Iris pigment epithelial cell (primary cell): ENCODE measurements at regions not wholly inside any gene's neighbourhood (a gene's known extent, or its start where the extent isn't known, plus 50 kb on each side); places are given as distances from the start of the nearest gene placed in this dataset.

Experiments used
- DNase-seq: peaks from one replicate; pipeline ENCODE4 v3.0.0-alpha.2; 2011; ENCODE audit warnings: low read depth

DNA sequence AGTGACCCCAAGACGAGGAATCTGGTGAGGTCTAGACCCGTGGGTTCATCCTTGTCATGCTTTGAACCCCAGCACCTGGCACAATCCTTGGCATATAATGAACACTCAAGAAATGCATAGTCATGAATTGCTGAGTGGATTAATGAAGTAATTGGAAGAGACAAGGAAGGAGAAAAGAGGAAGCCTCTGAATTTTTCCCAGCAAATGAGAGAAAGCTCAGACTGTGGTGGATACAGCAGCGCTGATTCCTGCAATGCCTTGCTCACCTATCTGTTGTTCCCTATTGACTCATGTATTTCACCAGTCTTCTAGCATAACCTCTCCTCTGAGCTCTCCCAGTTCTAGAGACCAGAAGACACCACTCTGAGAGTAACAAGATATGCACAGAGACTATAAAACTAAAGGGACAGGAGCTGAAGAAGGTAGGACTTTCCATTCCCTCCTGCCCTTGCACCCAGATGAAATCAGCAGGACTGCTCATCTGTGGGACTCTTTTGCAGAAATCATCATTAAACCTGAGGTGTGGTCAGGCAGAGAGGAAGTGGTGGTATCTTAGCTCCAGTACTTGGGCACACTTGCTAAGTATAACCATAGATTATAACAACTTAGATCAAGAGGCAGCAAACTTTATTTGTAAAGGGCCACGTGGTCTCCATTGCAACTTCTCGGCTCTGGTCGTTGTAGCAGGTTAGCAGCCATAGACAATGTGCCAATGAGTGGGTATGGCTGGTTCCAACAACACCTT lies 102.8 kb downstream of the MAF start:
- no peak for DNase-seq

DNA sequence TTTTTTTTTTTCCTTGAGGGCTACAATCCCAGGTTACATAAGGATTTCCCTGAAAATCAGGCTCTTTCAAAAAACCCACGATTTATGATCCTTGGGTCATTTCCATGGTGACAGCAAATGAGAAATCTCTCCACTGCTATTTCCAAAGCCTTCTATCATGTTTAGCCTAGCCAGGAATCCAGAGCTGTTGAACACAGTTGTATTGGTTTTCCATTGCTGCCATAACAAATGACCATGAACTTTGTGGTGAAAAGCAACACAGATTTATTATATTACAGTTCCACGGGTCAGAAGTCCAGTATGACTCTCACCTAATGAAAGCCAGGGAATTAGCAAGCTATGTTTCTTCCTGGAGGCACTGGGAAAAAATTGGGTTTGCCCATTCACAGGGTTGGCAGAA lies 106.6 kb downstream of the MAF start:
- DNase-seq: no peak

DNA sequence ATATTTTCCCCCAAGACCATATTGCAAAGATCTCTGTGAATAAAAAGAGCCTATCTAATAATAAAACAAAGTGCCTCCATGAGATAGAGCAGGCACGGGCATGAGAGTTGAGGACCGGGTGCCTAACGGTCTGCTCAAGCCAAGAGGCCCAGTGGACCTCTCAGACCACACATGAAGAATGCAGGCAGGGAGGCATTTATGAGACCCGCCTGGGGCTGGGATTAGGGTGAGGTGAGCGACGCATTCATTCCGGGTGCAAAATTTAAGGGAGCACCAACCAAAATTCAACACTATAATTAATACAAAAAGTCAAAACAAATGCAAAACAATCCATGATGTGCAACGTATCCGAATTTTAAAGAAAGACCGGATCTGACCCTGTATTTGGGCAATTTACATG lies 108.5 kb downstream of the MAF start:
- DNase-seq: no peak

- no peak for DNase-seq
These were observed 115.5 kb downstream of the MAF start for GRCh38 chr16:79485020-79485419.

- no peak for DNase-seq
These were observed 116.3 kb downstream of the MAF start for GRCh38 chr16:79484237-79484636.

- DNase-seq: no peak
These were observed 117.2 kb downstream of the MAF start for GRCh38 chr16:79483336-79483735.

DNA sequence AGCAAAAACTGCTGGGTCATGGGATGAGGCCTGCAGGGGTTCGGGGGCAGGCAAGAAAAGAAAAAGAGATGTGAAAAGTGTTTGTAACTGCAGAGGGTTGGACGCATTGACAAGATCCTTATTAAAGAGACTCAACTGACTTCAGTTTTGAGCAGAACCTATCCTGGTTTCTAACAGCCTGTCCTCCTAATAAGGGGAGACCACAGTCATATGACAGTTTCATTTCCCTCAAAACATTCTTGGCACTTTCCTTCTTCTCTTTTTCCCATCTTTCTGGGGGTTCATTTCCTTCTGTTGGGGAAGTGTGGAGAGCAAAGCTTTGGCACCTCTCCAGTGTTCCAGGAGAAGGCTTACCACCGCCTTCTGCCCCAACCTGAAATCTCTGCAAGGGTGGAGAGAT lies 118.5 kb downstream of the MAF start:
- DNase-seq: no peak

GRCh38 chr16:79480929-79481328 lies 119.6 kb downstream of the MAF start:
- no peak for DNase-seq

DNA sequence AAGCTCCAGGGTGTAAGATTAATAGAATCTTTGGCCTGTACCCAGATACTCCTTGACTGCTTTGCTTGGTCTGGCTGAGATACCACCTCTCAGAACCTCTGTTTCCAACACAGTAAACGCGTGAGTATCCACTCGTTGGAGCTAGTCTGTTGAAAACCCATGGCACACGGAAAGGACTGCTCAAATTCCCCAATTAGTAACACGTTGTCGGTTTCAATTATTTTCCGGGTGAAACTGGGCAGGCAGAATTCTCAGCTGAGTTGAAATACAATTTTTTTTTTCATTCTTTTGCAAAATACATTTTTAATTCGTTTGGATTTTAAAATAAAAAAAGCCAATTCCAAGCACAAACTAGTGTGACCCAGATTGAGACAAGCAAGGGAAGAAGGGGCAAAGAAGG lies 120.5 kb downstream of the MAF start:
- no peak for DNase-seq

- no peak for DNase-seq
These were observed 124.0 kb downstream of the MAF start for GRCh38 chr16:79476580-79476979.

- DNase-seq: no peak
These were observed 124.7 kb downstream of the MAF start for GRCh38 chr16:79475841-79476240.

DNA sequence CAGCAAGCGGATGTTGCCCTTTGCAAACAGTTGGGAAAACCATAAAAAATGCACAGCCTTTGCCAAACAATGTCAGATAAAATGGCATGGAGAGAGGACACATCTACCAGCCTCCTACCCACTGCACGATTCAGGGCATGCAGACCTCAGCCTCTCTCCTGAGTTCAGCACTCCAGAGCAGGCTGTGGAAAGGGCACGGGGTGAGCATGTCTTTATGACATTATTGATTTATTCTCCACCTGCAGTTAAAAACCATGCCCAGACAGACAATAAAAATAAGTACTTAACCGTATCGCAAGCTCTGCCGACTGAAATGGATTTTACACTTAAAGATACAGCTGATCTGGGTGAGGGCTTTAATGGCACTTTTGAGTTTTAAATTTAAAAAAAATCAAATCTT lies 127.1 kb downstream of the MAF start:
- DNase-seq: no peak

GRCh38 chr16:79472426-79472825 lies 128.1 kb downstream of the MAF start:
- no peak for DNase-seq

DNA sequence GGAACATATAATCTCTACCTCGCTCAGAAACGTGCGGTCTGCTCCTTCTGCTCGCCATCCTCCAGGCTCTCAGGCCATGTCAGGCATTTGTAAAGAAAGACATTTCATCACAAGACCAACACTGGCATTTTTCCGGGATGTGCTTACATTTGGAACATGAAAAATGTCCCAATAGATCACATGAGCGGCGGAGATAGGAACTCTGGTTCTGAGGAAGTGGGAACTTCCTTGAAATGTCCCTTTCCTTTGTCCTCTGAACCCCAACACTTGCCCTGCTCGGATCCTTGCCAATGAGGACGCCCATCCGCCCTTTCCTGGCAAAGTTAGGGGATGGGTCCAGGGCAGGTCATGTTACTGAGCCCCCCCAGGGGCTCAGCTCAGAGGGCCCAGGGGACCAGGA lies 130.5 kb downstream of the MAF start:
- DNase-seq: no peak

DNA sequence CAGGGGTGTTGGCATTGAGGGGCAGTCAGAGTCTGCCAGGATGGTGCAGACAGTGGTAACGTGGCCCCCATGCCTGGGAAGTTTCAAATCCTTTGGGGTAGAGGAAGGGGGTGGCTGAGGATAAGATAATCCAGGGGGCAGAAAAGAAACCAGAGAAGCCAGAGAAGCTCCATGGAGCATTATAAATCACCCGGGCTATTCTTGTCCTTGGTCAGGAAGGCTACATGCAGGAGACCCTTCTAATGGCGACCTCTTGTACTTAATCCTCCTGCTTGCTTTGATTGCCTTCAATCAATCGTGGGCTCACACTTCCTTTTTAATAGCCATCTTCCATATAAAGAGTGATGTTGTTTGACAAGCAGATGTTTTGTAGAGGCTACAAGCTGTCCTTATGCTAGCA lies 131.9 kb downstream of the MAF start:
- DNase-seq: no peak

DNA sequence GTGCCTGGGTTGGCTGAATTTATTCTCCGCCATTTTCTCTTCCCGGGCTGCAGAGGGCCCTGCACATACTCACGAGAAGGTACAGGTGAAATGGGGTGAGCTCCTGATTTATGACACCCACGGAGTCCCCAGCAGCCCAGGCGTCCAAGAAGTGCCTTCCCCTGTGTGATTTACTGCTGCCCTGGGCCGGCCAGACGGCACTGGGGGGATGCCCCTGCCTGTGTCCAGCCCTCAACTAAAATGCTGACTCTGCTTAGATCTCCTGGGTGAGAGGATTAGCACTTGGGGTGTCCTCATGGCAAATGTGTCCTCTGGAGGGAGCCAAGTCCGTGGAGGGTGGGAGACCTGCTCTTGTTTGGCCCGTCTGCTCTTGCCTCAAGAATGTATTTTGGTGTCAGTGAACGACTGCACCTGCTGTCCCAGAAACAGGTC lies 132.4 kb downstream of the MAF start:
- DNase-seq: no peak

DNA sequence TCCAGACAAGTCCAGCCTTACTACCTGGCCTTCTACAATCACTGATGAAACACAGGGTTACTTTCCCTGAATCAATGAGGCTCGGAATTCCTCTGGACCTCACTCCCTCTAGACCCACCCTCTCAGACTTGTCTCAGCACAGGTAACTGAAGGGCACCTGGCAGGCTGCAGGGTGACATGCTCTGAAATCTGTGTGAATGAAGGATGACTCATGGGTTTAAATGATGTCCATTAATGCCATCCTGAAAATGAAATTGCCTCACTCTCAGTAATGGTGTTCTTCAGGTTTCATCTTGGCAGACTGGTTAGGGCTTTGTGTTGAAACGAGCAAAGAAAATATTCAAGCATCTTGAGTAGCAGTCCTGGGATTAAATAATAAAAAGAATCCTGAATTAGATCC lies 134.4 kb downstream of the MAF start:
- DNase-seq: no peak

- DNase-seq: no peak
These were observed 136.7 kb downstream of the MAF start for GRCh38 chr16:79463841-79464240.

- no peak for DNase-seq
These were observed 144.5 kb downstream of the MAF start for GRCh38 chr16:79456036-79456435.

DNA sequence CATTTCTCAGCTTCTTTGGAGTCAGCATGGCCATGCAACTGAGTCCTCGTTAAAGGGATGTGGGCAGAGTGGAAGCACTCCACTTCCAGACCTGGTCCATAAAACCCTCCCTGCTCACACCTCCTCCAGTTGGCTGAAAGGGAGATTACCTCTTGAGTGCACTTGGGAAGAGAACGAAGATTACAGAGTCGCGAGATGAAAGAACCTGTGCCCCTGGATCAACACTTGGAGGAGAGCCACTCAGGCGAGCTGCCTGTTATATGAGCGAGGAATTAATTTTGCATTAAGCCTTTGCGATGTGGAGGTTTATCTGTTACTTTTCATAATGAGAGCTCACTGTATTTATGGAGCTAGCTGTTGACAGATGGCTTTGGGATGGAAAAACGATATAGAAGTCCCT lies 147.9 kb downstream of the MAF start:
- no peak for DNase-seq

DNA sequence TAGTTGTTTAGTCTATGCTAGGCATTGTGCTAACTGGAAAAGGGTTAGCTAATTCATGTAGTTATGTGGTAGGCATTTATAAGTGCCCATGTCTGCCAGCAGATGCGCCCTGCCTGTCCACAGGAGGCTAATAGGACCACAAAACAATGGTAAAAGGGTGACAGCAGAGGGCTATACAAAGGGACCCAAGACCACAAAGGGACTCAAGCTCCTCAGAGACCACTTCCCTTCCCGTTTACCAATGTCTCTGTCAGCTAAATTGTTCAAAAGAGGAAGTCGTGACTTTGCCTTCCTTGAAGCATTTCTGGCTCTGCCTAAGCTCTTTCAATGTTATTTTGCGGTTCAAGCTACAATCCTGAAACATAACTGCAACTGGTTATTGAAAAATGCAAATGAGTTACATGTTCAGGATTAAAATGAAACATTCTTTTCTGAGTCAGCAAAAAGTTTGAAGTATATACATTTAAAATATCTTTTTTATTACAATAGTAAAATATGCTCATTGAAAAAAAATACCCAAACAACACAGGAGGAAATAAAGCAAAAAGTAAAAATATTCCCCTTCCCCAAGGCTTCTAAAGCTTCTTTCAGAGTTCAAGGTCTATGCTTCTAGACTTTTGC lies 149.2 kb downstream of the MAF start:
- DNase-seq: no peak

DNA sequence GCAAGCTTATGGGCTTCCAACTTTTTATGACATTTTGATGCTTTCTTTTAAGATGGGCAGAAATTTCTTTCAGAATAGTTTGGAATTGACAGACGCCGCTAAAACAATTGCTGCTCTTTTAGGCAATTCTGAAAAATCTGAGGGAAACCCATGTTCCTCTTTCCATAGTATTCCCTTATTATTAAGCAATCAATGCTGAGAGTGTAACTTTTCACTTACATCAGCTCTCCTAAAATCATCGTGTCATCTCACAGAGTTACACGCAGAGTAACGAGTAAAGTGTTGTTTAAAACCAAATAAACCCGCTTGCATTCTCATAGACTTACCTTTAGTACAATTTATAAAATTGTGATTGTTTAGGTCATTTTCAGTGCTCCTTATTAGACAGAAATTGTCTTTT lies 150.6 kb downstream of the MAF start:
- DNase-seq: no peak

DNA sequence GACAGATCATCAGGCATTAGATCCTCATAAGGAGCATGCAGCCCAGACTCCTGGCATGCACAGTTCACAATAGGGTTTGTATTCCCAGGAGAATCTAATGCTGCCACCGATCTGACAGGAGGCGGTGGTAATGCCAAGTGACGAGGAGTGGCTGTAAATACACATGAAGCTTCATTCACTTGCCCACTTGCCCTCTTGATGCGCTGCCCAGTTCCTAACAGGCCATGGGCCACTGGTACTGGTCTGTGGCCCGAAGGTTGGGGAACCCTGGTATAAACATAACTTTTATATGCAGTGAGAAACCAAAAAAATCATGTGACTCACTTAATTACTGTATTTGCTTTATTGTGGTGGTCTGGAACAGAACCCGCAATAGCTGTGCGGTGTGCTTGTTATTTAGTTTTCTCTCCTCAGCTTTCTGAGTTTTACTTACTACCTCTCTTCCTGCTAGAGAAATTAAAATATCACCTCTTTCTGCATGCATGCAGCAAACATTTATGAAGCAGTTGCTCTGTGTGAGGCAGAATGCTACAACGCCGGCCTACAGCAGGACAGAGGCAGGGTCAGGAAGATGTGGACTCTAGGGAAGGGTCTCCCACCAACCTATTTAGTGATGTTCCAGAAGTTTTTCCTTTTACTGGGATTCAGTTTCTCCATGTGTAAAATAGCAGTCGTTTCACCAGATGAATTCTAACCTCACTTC lies 151.3 kb downstream of the MAF start:
- DNase-seq: no peak
